SK-N-SH treated with all-trans-retinoic acid at 6 μM for 48 hours (cell line): ENCODE measurements at regions not wholly inside any gene's neighbourhood (a gene's known extent, or its start where the extent isn't known, plus 50 kb on each side); places are given as distances from the start of the nearest gene placed in this dataset.

Source experiments
- ESRRG ChIP-seq: fragments of 250-450 bp; sonication (Bioruptor Pico); IDR thresholded peaks from 2 replicates; pipeline ENCODE4 v1.6.1; 2021; ENCODE audit warnings: mild to moderate bottlenecking
- TCF4 ChIP-seq: fragments of 250-450 bp; sonication (Bioruptor Pico); IDR thresholded peaks from 2 replicates; pipeline ENCODE4 v1.8.0; 2021; ENCODE audit warnings: mild to moderate bottlenecking, moderate library complexity, borderline replicate concordance
- ZC3H10 ChIP-seq: fragments of 250-450 bp; sonication (Bioruptor Pico); IDR thresholded peaks from 2 replicates; pipeline ENCODE4 v1.5.1; 2021; ENCODE audit warnings: mild to moderate bottlenecking, moderate library complexity
- ZNF565 ChIP-seq: fragments of 450-650 bp; formaldehyde crosslinking; conservative IDR thresholded peaks from 2 replicates; pipeline ENCODE4 v1.5.0; 2020; ENCODE audit warnings: low read depth, mild to moderate bottlenecking, moderate library complexity
- TF ChIP-seq, protein P1 (sequence below): fragments of 250-450 bp; sonication (Bioruptor Pico); IDR thresholded peaks from 2 replicates; pipeline ENCODE4 v1.8.0; 2020; ENCODE audit warnings: mild to moderate bottlenecking, moderate library complexity, borderline replicate concordance
- TF ChIP-seq, protein P2 (sequence below): fragments of 250-450 bp; sonication (Bioruptor Pico); IDR thresholded peaks from 2 replicates; pipeline ENCODE4 v1.5.0; 2020; ENCODE audit warnings: mild to moderate bottlenecking, moderate library complexity
- TF ChIP-seq, protein P3 (sequence below): fragments of 250-450 bp; sonication (Bioruptor Pico); IDR thresholded peaks from 2 replicates; pipeline ENCODE4 v1.5.1; 2020; ENCODE audit warnings: low read depth, mild to moderate bottlenecking, moderate library complexity

DNA sequence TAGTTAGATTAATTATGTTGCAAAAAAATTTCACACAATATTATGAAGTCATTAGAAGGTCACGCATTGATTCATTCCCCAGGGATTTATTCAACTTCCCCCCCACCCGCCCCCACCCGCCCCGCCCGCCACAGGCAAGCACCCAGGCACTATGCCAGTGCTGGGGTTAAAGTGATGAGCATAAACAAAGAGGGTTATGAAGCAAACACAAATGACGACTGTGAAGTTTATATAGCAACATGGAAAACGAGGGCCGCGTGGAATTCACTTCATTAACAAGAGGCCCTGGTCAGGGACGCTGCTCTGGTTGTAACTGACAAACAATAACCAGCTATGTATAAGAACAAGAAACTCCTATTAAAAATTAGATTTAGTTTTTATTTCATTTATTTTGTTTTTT is 656.5 kb upstream of the COBL start:
- TF ChIP-seq, protein P1, sequence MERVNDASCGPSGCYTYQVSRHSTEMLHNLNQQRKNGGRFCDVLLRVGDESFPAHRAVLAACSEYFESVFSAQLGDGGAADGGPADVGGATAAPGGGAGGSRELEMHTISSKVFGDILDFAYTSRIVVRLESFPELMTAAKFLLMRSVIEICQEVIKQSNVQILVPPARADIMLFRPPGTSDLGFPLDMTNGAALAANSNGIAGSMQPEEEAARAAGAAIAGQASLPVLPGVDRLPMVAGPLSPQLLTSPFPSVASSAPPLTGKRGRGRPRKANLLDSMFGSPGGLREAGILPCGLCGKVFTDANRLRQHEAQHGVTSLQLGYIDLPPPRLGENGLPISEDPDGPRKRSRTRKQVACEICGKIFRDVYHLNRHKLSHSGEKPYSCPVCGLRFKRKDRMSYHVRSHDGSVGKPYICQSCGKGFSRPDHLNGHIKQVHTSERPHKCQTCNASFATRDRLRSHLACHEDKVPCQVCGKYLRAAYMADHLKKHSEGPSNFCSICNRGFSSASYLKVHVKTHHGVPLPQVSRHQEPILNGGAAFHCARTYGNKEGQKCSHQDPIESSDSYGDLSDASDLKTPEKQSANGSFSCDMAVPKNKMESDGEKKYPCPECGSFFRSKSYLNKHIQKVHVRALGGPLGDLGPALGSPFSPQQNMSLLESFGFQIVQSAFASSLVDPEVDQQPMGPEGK (CRISPR knock-in tag), result no peak
- TF ChIP-seq, protein P2, sequence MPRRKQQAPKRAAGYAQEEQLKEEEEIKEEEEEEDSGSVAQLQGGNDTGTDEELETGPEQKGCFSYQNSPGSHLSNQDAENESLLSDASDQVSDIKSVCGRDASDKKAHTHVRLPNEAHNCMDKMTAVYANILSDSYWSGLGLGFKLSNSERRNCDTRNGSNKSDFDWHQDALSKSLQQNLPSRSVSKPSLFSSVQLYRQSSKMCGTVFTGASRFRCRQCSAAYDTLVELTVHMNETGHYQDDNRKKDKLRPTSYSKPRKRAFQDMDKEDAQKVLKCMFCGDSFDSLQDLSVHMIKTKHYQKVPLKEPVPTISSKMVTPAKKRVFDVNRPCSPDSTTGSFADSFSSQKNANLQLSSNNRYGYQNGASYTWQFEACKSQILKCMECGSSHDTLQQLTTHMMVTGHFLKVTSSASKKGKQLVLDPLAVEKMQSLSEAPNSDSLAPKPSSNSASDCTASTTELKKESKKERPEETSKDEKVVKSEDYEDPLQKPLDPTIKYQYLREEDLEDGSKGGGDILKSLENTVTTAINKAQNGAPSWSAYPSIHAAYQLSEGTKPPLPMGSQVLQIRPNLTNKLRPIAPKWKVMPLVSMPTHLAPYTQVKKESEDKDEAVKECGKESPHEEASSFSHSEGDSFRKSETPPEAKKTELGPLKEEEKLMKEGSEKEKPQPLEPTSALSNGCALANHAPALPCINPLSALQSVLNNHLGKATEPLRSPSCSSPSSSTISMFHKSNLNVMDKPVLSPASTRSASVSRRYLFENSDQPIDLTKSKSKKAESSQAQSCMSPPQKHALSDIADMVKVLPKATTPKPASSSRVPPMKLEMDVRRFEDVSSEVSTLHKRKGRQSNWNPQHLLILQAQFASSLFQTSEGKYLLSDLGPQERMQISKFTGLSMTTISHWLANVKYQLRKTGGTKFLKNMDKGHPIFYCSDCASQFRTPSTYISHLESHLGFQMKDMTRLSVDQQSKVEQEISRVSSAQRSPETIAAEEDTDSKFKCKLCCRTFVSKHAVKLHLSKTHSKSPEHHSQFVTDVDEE (CRISPR knock-in tag), result no peak
- TF ChIP-seq ZNF565 (no peak), ZC3H10 (no peak), TCF4 (CRISPR knock-in tag) (no peak), ESRRG (no peak)
- TF ChIP-seq, protein P3, sequence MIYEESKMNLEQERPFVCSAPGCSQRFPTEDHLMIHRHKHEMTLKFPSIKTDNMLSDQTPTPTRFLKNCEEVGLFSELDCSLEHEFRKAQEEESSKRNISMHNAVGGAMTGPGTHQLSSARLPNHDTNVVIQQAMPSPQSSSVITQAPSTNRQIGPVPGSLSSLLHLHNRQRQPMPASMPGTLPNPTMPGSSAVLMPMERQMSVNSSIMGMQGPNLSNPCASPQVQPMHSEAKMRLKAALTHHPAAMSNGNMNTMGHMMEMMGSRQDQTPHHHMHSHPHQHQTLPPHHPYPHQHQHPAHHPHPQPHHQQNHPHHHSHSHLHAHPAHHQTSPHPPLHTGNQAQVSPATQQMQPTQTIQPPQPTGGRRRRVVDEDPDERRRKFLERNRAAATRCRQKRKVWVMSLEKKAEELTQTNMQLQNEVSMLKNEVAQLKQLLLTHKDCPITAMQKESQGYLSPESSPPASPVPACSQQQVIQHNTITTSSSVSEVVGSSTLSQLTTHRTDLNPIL (CRISPR knock-in tag), result no peak
